Bronchial epithelial cell (primary cell): ENCODE measurements at regions not wholly inside any gene's neighbourhood (a gene's known extent, or its start where the extent isn't known, plus 50 kb on each side); places are given as distances from the start of the nearest gene placed in this dataset.

Experiments
- DNase-seq: peaks from one replicate; pipeline ENCODE4 v3.0.0-alpha.2; 2010; ENCODE audit warnings: low read depth
- FAIRE-seq: peaks from 2 replicates; lab custom pipeline; 2011; peaks lifted over from hg19 to GRCh38; lab: Jason Lieb, UNC
- H3K27me3 ChIP-seq: 2 replicates; pipeline ENCODE4 v1.5.1; 2011; ENCODE audit warnings: low read length; ENCODE audit not compliant: control insufficient read depth, insufficient read depth
- H3K36me3 ChIP-seq: 2 replicates; pipeline ENCODE4 v1.5.1; 2011; ENCODE audit warnings: low read length; ENCODE audit not compliant: control insufficient read depth, insufficient read depth
- H3K4me3 ChIP-seq: 2 replicates; pipeline ENCODE4 v1.5.1; 2011; ENCODE audit warnings: mild to moderate bottlenecking, low read depth, low read length, control low read depth
- TF ChIP-seq, protein P1 (sequence below): IDR thresholded peaks from 2 replicates; pipeline ENCODE4 v1.5.1; 2011; ENCODE audit warnings: mild to moderate bottlenecking, moderate library complexity, low read length, control low read depth, inconsistent platforms; ENCODE audit not compliant: insufficient read depth, severe bottlenecking

DNA sequence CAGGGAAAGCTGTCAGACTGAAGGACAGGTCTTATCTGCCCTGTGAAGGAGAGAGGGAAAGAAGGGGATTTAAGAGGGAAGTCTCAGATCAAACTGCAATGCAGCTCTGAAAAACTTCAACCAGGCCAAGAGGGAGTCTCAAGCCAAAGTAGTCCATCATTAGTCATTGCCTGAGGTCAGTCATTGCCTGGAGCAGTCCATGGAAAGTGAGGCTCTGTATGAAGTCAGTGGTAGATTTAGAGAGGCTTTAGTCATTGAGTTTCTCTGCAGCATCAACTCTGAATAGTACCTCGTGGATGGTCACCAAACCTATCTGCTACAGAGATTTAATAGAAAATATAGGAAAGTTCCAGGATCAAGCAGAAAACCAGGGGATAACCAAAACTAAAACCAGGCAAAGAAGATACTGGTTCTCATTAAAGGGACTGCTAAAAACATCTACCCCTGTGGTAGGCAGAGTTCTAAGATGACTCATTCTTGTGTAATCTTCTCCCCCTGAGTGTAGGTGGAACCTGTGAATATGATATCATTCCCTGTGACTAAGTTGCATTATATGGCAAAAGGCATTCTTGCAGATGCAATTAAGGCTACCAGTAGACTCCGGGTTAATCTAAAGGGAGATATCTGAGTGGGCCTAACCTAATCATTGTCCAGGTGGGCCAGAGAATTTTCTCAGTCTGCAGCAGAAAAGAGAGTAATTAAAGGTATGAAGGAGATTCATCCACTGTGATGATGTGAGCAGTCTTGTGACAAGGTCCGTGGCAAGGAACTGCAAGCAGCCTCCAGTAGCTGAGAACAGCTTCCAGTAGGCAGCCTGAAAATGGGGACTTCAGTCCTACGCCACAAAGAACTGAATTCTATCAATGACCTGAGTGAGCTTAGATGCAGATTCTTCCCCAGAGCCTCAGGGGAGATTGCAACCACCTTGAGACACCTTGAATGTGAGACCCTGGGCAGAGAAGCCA lies 123.1 kb downstream of the GALC start:
- Histone ChIP-seq H3K27me3 (no peaks in the 10 kb centered on the region), H3K4me3 (no peak overlapping the region), H3K36me3 (no peaks in the 10 kb centered on the region)
- TF ChIP-seq, protein P1, sequence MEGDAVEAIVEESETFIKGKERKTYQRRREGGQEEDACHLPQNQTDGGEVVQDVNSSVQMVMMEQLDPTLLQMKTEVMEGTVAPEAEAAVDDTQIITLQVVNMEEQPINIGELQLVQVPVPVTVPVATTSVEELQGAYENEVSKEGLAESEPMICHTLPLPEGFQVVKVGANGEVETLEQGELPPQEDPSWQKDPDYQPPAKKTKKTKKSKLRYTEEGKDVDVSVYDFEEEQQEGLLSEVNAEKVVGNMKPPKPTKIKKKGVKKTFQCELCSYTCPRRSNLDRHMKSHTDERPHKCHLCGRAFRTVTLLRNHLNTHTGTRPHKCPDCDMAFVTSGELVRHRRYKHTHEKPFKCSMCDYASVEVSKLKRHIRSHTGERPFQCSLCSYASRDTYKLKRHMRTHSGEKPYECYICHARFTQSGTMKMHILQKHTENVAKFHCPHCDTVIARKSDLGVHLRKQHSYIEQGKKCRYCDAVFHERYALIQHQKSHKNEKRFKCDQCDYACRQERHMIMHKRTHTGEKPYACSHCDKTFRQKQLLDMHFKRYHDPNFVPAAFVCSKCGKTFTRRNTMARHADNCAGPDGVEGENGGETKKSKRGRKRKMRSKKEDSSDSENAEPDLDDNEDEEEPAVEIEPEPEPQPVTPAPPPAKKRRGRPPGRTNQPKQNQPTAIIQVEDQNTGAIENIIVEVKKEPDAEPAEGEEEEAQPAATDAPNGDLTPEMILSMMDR, result no peak
- FAIRE-seq (no peak), DNase-seq (peak; percentile 93)

DNA sequence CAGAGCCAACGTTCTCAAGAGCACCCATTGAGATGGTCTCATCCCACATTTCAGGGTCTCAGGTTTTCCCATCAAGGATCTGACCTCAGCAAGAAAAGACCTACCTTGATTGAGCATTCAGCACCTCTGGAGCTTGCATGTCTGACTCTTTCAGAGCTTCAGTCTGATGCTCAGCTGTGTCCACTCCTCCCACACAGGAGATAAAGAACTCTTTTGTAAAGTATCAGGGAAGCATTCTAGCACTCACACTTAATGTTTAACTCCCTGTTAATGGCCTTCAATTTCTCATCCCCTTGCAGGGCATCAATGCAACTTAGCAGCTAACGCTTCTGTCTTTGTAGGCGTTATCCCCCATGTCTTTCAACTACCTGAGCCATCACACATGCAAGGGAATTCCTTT lies 124.1 kb downstream of the GALC start:
- TF ChIP-seq, protein P1, result no peak
- FAIRE-seq (peak; percentile 72), DNase-seq (no peak)
- Histone ChIP-seq H3K27me3 (no peaks in the 10 kb centered on the region), H3K36me3 (no peaks in the 10 kb centered on the region), H3K4me3 (no peak overlapping the region)

DNA sequence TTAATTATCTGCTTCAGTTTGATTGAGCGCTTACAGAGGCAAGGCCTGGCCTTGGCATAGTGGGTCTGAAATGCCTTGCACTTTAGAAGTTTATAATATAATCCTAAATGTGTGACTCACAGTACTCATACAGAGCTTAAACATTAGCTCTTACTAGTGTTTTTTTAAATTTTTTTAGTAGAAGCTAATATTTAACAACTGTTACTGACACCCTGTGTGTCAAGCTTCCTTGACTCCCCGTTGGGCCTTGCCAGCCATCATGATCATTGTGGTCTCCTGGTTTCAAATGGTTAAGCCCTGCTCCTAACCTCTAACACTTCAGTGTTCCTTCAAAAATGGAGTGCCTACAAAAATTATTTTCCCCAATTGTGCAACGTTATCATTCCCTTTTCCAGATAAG lies 126.9 kb downstream of the GALC start:
- DNase-seq (no peak), FAIRE-seq (no peak)
- no peak overlapping the region for H3K4me3 ChIP-seq
- no peaks in the 10 kb centered on the region for H3K36me3 ChIP-seq
- no peaks in the 10 kb centered on the region for H3K27me3 ChIP-seq
- TF ChIP-seq, protein P1, result no peak

DNA sequence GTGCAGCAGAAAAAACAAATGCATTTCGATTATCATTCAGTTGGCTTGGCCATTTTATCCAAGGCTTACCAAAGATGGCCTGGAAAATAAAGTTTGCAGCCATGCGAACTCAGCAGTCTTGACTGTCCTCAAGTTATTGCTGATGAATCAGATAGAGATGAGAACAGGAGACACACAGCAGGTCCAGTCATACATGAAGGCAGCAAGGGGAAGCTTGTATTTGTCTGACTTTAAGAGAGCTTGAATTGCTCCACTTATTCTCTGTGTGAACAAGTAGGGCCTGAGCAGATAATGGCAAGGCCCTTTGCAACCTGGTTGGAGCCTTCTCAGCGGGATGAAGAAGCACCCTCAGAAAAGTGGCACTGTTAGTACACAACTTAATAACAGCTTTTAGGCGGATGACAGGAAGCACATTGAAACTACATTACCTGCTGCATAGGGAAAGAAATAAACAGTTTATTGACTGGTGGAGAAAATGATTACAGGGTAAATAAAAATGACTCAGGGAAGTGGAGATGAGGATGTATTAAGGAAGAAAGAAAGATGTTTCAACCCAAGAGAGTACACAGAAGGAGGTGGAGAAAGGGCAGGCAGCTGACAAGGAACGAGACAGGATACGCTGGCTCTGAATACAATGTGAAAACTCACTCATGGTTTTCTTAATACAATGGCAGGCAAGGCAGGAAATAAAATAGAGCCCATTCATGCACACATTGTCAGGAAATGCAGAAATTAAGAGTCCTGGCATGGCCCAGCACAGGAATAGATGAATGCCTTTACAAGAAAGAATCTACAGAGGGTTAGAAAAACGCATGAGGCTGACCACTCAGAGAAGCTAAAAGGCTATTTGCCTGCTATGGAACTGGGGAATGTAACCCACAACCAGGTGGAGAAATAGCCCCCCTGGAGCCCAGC lies 128.4 kb downstream of the GALC start:
- Histone ChIP-seq H3K4me3 (no peak overlapping the region), H3K27me3 (no peaks in the 10 kb centered on the region), H3K36me3 (no peaks in the 10 kb centered on the region)
- TF ChIP-seq, protein P1, result no peak
- DNase-seq, result peak; percentile 41
- FAIRE-seq, result no peak

DNA sequence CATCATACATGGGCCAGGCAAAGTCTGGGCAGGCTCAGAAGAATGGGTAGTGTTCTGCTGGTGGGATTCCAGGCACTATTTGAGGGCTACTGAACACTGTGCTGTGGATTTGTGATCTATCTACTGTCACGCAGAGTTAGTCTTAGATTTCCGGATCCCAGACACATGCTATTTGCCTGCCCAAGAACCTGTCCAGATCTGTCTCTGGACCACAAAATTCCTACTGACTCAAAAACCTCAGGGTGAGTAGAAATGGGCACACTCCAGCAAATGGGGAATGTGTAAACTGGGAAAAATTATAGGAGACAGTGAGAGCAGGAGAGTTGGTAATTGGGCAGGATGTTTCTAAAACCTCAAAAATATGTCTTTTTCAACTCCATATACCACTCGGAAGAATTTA lies 129.9 kb downstream of the GALC start:
- TF ChIP-seq, protein P1, result no peak
- DNase-seq (peak; percentile 75), FAIRE-seq (no peak)
- H3K36me3 ChIP-seq, result no peaks in the 10 kb centered on the region
- no peak overlapping the region for H3K4me3 ChIP-seq
- H3K27me3 ChIP-seq, result no peaks in the 10 kb centered on the region
